ENCODE measurements at regions not wholly inside any gene's neighbourhood (a gene's known extent, or its start where the extent isn't known, plus 50 kb on each side); places are given as distances from the start of the nearest gene placed in this dataset.

DNA sequence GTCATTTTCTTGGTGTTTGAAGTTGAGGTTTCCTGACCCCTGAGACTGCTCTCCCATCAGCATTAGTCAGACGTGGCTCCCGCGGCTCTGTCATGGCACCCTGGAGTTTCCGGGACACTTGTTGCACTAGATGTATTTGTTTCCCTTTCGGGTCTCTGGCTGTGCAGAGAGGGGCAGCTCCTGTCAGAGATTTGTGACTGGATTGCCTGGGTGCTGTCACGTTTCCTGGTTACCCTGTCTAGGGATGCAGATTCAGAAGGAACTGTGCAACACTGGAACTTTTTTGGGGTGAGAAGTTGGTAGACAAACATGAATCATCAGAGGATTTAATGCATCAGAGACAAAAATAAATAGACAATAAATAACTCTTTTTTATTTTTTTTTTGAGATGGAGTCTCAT lies 431.8 kb upstream of the MAN1A1 start (continued):
- TF ChIP-seq, protein P1, sequence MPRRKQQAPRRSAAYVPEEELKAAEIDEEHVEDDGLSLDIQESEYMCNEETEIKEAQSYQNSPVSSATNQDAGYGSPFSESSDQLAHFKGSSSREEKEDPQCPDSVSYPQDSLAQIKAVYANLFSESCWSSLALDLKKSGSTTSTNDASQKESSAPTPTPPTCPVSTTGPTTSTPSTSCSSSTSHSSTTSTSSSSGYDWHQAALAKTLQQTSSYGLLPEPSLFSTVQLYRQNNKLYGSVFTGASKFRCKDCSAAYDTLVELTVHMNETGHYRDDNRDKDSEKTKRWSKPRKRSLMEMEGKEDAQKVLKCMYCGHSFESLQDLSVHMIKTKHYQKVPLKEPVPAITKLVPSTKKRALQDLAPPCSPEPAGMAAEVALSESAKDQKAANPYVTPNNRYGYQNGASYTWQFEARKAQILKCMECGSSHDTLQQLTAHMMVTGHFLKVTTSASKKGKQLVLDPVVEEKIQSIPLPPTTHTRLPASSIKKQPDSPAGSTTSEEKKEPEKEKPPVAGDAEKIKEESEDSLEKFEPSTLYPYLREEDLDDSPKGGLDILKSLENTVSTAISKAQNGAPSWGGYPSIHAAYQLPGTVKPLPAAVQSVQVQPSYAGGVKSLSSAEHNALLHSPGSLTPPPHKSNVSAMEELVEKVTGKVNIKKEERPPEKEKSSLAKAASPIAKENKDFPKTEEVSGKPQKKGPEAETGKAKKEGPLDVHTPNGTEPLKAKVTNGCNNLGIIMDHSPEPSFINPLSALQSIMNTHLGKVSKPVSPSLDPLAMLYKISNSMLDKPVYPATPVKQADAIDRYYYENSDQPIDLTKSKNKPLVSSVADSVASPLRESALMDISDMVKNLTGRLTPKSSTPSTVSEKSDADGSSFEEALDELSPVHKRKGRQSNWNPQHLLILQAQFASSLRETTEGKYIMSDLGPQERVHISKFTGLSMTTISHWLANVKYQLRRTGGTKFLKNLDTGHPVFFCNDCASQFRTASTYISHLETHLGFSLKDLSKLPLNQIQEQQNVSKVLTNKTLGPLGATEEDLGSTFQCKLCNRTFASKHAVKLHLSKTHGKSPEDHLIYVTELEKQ (CRISPR knock-in tag; IDR thresholded peaks at IDR 0.05), result no peak

DNA sequence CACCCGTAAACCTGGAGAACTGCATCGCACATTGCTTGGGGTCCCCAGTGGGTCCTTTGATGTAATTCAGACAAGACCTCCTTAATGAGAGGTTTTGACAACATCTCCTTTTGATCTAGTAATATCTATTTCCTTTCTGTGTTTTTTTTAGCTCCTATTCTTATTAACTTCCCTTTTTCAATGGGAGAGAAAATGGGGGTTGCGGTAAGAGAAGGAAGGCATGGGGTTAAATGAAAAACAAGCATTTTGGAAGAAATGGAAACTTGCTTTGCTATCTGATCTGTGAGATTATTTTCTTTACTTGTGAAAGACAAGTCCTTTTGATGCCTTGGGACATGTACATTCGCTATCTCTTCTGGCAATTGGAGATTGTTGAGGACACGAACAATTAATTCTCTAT lies 418.6 kb upstream of the MAN1A1 start:
- Histone ChIP-seq H3K9ac (ENCODE audit: insufficient read depth in 1 of 2, low read depth in 2 of 2, low read length in 2 of 2) (no peak overlapping the region), H2AFZ (ENCODE audit: low read depth, low read length) (no peak overlapping the region), H3K9me3 (replicated peaks; ENCODE audit: control insufficient read depth, insufficient read depth, low read depth, low read length) (no peaks in the 10 kb centered on the region), H3K4me1 (replicated peaks in 1 of 2; ENCODE audit: control insufficient read depth in 2 of 2, insufficient read depth in 2 of 2, low read length in 2 of 2) (no peaks in the 10 kb centered on the region), H4K20me1 (replicated peaks; ENCODE audit: control insufficient read depth, insufficient read depth, low read length) (no peaks in the 10 kb centered on the region), H3K4me2 (ENCODE audit: insufficient read depth, low read length) (no peak overlapping the region), H3K27ac (ENCODE audit: extremely low read depth, low read depth, low read length) (no peak overlapping the region), H3K36me3 (ENCODE audit: control insufficient read depth, insufficient read depth, low read length) (no peaks in the 10 kb centered on the region), H3K27me3 (ENCODE audit: control insufficient read depth in 2 of 2, insufficient read depth in 2 of 2, low read length in 2 of 2) (no peaks in the 10 kb centered on the region), H3K4me3 (no peak overlapping the region), H3K9me1 (ENCODE audit: control insufficient read depth, insufficient read depth, low read length) (no peaks in the 10 kb centered on the region), H3K79me2 (ENCODE audit: control insufficient read depth, insufficient read depth, low read length) (no peaks in the 10 kb centered on the region)
- 11% methylated on average over 5 of the region's 5 CpGs for WGBS (ENCODE audit: insufficient coverage, low coverage, missing lambda C conversion rate)
- no peak for ATAC-seq
- POLR2A ChIA-PET, result no interaction called here
- FAIRE-seq, result no peak
- DNase-seq (ENCODE audit: extremely low read depth in 1 of 4, low spot score in 3 of 4), result no peak
- intact Hi-C loops (cut with micrococcal nuclease) (no loop called here), in situ Hi-C loops (cut with MboI) (no loop called here)
- no TSS peak for BruUV-seq (replicated peaks)
- CTCF ChIA-PET (ENCODE audit: low intra/inter-chr PET ratio), result no interaction called here
- TF ChIP-seq, protein P2, sequence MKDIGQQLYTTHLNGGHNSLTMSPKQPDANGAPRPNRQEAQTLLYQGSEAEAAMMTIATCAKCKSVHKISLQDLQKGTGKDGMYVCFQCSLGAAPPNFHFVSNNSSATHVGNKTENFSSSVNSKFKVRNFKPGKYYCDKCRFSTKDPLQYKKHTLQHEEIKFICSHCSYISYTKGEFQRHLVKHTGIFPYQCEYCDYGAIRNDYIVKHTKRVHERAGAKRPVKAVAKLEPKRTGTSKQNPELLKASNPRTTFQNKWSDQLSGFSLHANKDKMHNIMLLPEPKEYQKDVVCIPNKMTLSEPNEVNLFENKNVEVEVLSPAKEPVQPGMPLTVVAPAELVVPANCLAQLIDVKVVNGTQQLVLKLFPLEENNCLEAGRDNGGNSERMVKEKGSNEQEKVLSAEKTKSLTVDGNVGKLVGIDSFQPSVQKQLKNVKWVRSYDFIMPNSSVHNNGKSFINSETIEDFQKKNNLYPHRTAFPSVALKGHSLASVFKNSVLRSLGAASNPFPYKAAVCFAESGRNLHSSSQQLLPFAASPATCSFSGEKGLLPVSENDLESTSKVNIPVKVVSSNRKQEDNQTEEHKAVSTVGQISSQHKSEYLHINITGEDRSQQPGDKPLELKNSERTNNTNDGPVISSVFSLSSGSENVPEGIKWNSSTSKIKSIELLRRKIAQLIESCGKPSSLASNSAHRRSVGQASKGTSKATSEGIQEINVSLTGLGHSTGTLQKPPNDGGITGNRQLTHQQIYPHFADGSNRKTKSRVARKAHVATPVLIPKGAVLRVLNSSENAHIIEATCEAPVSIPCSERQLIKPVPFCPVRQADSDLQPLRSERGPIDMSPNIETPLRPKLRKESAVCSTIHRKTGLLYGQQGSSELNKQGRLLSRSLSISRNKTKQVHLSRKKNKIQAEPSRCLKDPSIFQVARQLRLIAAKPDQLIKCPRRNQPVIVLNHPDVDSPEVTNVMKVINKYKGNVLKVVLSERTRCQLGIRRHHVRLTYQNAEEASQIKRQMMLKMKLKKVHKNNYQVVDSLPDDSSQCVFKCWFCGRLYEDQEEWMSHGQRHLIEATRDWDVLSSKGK (CRISPR knock-in tag; IDR thresholded peaks at IDR 0.05), result no peak
- no peak for TF ChIP-seq CBFA2T2 (conservative IDR thresholded peaks at IDR 0.05)
